ENCODE measurements at regions not wholly inside any gene's neighbourhood (a gene's known extent, or its start where the extent isn't known, plus 50 kb on each side); places are given as distances from the start of the nearest gene placed in this dataset.

DNA sequence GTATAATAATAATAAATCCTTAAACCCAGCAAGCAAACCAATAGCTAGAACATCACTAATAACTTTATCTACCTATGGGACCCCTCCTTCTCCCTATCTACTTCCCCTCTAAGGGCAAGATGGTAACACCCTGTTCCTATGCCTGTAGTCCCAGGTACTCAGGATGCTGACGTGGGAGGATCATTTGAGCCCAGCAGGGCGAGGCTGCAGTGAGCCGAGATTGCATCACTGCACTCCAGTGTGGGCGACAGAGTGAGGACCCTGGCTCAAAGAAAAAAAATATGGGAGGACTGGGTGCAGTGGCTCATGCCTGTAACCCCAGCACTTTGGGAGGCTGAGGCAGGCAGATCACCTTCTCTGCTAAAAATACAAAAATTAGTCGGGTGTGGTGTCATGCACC lies 143.1 kb upstream of the SLC45A1 start:
- H3K4me1 ChIP-seq (ENCODE audit: control insufficient read depth, insufficient read depth, low read length): peaks cover 20% of the 10 kb centered on the region
- TF ChIP-seq TCF7L2 (IDR thresholded peaks at IDR 0.05; ENCODE audit: low read depth, low read length): no peak
- no peak for TF ChIP-seq POLR2AphosphoS5 (IDR thresholded peaks at IDR 0.05; ENCODE audit: low read depth, low read length)
- TF ChIP-seq REST (IDR thresholded peaks at IDR 0.05; ENCODE audit: insufficient read depth in 1 of 2, low read depth in 2 of 2, low read length in 1 of 2): no peak
- ATAC-seq: no peak
- in situ Hi-C loops (cut with HindIII; ENCODE audit: low pct_unique_long_range_greater_than_20kb, low sequenced_read_pairs) (no loop called here), intact Hi-C loops (cut with micrococcal nuclease; ENCODE audit: unreplicated experiment) (no loop called here)
- no peak overlapping the region for H3K4me3 ChIP-seq (ENCODE audit: low read depth in 2 of 2, low read length in 2 of 2)
- H3K36me3 ChIP-seq (ENCODE audit: control insufficient read depth, insufficient read depth, low read length): no peaks in the 10 kb centered on the region
- POLR2A ChIA-PET: no interaction called here
- peaks cover 14% of the 10 kb centered on the region for H3K9me3 ChIP-seq (ENCODE audit: control insufficient read depth, insufficient read depth, low read depth, low read length)
- BruUV-seq (replicated peaks): no TSS peak
- peak overlapping the region; percentile 87 for H3K27ac ChIP-seq (ENCODE audit: low read length)
- DNase-seq (ENCODE audit: low read depth, low spot score): no peak
- CTCF ChIA-PET: no interaction called here
- H3K27me3 ChIP-seq (ENCODE audit: control insufficient read depth, insufficient read depth, low read length): no peaks in the 10 kb centered on the region

DNA sequence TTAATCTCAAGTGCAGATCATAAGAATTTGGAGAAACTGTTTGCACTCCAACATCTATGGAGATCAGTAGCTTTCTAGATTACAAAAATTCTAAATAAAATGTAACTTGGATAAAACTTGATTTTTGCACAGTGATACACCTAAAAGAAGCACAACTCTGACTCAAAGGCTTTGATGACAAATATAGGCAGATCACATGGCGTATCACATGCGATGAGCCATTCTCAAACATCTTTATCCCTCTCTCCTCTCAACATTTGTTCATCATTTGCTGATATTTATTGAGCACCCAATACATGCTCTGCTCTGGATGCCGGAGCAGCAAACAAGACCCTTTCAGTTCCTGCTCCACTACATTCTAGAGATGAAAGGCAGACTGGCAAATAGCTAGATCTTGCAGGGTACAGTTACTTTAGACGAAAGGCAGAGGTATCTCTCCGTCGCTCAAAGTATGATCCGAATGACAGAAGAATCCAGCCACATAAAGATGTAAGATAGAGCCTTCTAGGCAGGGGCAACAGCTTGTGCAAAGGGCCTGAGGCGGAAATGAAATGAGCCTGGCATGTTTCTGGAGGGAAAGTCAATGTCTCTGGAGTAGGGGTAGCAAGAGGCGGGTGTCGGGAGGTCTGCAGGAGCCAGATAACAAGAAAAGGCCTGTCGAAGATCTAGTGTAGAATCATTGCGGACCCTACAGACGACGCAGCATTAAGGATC lies 145.8 kb upstream of the ERRFI1 start:
- ChIA-PET CTCF (no interaction called here), POLR2A (interaction anchor here (0.6 kb wide), 1 partner anchor 14 kb away, joined by 14 read pairs; no protein-coding TSS in a partner anchor)
- no TSS peak for BruUV-seq (replicated peaks)
- Histone ChIP-seq H3K4me1 (ENCODE audit: control insufficient read depth, insufficient read depth, low read length) (peaks cover 31% of the 10 kb centered on the region), H3K36me3 (ENCODE audit: control insufficient read depth, insufficient read depth, low read length) (no peaks in the 10 kb centered on the region), H3K9me3 (ENCODE audit: control insufficient read depth, insufficient read depth, low read depth, low read length) (no peaks in the 10 kb centered on the region), H3K27ac (ENCODE audit: low read length) (peak overlapping the region; percentile 64), H3K4me3 (ENCODE audit: low read depth in 2 of 2, low read length in 2 of 2) (no peak overlapping the region), H3K27me3 (ENCODE audit: control insufficient read depth, insufficient read depth, low read length) (no peaks in the 10 kb centered on the region)
- no peak for TF ChIP-seq SIN3A (IDR thresholded peaks at IDR 0.05; ENCODE audit: borderline replicate concordance, insufficient read depth, low read depth, low read length)
- TF ChIP-seq CTCF (IDR thresholded peaks at IDR 0.05): no peak
- no peak for TF ChIP-seq REST (IDR thresholded peaks at IDR 0.05; ENCODE audit: insufficient read depth in 1 of 2, low read depth in 2 of 2, low read length in 1 of 2)
- 0 out of 2 replicates have a peak, but pooled peaks have one; percentile 35 for TF ChIP-seq TCF7L2 (IDR thresholded peaks at IDR 0.05; ENCODE audit: low read depth, low read length)
- ATAC-seq (no peak), DNase-seq (ENCODE audit: low read depth, low spot score) (no peak)
- in situ Hi-C loops (cut with HindIII; ENCODE audit: low pct_unique_long_range_greater_than_20kb, low sequenced_read_pairs) (no loop called here), intact Hi-C loops (cut with micrococcal nuclease; ENCODE audit: unreplicated experiment) (loop anchor here (1.0 kb wide), 1 partner anchor 25 kb away; no protein-coding TSS in a partner anchor)
